OCI-LY3 (cell line): ENCODE measurements at regions not wholly inside any gene's neighbourhood (a gene's known extent, or its start where the extent isn't known, plus 50 kb on each side); places are given as distances from the start of the nearest gene placed in this dataset.

Source experiments
- EZH2phosphoT487 ChIP-seq: fragments of 200-600 bp; shearing (Covaris generic); IDR thresholded peaks from 2 replicates; pipeline ENCODE4 v1.6.1; 2018; ENCODE audit warnings: antibody characterized with exemption, mixed run types, low read depth
- TF ChIP-seq, protein P1 (sequence below): fragments of 200-600, 300-600 bp; sonication (generic); IDR thresholded peaks from 2 replicates; pipeline ENCODE4 v1.5.1; 2014; ENCODE audit warnings: antibody characterized with exemption, low read length, low read depth

DNA sequence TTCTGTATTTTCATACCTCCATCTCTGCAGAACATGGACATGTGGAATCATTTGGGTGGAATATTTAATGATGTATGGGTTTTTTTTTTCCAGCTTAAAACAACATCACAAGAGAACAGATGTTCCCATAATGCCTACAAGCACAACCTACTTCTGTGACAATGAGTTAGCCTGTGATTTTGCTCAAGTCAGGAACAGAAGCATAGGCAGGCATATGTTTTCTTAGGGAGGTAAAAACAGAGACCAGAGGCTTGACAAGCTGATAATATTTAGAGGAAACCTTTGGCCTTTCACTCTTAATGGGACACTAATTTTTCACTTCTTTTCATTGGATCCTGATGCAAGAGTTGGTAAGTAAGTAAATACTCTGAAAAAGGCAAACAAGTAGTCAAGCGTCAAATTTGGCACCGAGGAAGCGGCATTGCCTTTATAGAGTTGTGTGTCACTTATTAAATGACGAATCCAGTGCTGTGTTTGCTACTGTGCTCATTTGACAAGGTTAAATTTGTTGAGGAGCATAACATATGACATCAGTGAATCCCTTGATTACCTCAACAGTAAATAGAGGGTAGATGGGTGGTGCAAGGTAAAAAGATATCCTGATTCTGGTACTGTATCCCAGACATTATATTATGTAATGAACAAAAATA is 66.7 kb upstream of the RBMS3 start:
- TF ChIP-seq, protein P1, sequence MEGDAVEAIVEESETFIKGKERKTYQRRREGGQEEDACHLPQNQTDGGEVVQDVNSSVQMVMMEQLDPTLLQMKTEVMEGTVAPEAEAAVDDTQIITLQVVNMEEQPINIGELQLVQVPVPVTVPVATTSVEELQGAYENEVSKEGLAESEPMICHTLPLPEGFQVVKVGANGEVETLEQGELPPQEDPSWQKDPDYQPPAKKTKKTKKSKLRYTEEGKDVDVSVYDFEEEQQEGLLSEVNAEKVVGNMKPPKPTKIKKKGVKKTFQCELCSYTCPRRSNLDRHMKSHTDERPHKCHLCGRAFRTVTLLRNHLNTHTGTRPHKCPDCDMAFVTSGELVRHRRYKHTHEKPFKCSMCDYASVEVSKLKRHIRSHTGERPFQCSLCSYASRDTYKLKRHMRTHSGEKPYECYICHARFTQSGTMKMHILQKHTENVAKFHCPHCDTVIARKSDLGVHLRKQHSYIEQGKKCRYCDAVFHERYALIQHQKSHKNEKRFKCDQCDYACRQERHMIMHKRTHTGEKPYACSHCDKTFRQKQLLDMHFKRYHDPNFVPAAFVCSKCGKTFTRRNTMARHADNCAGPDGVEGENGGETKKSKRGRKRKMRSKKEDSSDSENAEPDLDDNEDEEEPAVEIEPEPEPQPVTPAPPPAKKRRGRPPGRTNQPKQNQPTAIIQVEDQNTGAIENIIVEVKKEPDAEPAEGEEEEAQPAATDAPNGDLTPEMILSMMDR, result no peak
- no peak for TF ChIP-seq EZH2phosphoT487
